HCT116 (cell line): ENCODE measurements at regions not wholly inside any gene's neighbourhood (a gene's known extent, or its start where the extent isn't known, plus 50 kb on each side); places are given as distances from the start of the nearest gene placed in this dataset.

ENCODE experiments used
- CTCF ChIP-seq, 3 experiments: fragments of 200-600 bp in 1 of 3; sonication (generic) in 1 of 3; IDR thresholded peaks in 2 of 3; conservative IDR thresholded peaks in 1 of 3; 2 replicates each; pipeline ENCODE4 v1.5.1; 2012 to 2017; ENCODE audit warnings: low read depth in 2 of 3, low read length in 2 of 3, antibody characterized with exemption in 1 of 3, borderline replicate concordance in 1 of 3, control low read depth in 1 of 3, mild to moderate bottlenecking in 1 of 3, mixed read lengths in 1 of 3, mixed run types in 1 of 3, moderate library complexity in 1 of 3; ENCODE audit not compliant: insufficient read depth in 1 of 3
- EZH2phosphoT487 ChIP-seq: fragments of 200-600 bp; IDR thresholded peaks from 2 replicates; pipeline ENCODE4 v1.6.1; 2018; ENCODE audit warnings: antibody characterized with exemption, borderline replicate concordance
- JUND ChIP-seq: IDR thresholded peaks from 2 replicates; pipeline ENCODE4 v1.6.1; 2012
- POLR2A ChIP-seq: IDR thresholded peaks from 2 replicates; pipeline ENCODE4 v1.7.0; 2011; ENCODE audit warnings: borderline replicate concordance; ENCODE audit not compliant: insufficient read depth, insufficient read length; ENCODE audit errors: extremely low read depth
- POLR2AphosphoS5 ChIP-seq: IDR thresholded peaks from 2 replicates; pipeline ENCODE4 v1.6.1; 2011; ENCODE audit warnings: mild to moderate bottlenecking, low read depth, low read length, moderate library complexity
- RAD21 ChIP-seq: IDR thresholded peaks from 2 replicates; pipeline ENCODE4 v1.6.1; 2012; ENCODE audit warnings: low read depth, mild to moderate bottlenecking
- REST ChIP-seq: IDR thresholded peaks from 2 replicates; pipeline ENCODE4 v1.6.1; 2012; ENCODE audit warnings: low read depth
- SIN3A ChIP-seq: IDR thresholded peaks from 2 replicates; pipeline ENCODE4 v1.6.1; 2012; ENCODE audit warnings: low read depth
- YY1 ChIP-seq: IDR thresholded peaks from 2 replicates; pipeline ENCODE4 v1.6.1; 2011; ENCODE audit warnings: low read length, low read depth, moderate library complexity, mild to moderate bottlenecking; ENCODE audit not compliant: insufficient replicate concordance; ENCODE audit errors: extremely low read depth
- ZFX ChIP-seq: fragments of 450-650 bp; IDR thresholded peaks from 2 replicates; pipeline ENCODE4 v1.6.1; 2017

- TF ChIP-seq CTCF (IDR thresholded peaks at IDR 0.05 in 2 of 3, conservative IDR thresholded peaks at IDR 0.05 in 1 of 3; ENCODE audit: borderline replicate concordance in 1 of 3, insufficient read depth in 1 of 3, low read depth in 2 of 3, low read length in 2 of 3): no peak
- TF ChIP-seq POLR2A: no peak
- no peak for TF ChIP-seq POLR2AphosphoS5
- TF ChIP-seq REST: no peak
- TF ChIP-seq EZH2phosphoT487: no peak
- TF ChIP-seq ZFX: no peak
- TF ChIP-seq JUND: no peak
- no peak for TF ChIP-seq RAD21
- TF ChIP-seq YY1: no peak
- TF ChIP-seq SIN3A: no peak
Observed at GRCh38 chr1:55654750-55655149, 439.6 kb upstream of the USP24 start.
